Suprapubic skin (tissue), 4 donors: ENCODE measurements at regions not wholly inside any gene's neighbourhood (a gene's known extent, or its start where the extent isn't known, plus 50 kb on each side); places are given as distances from the start of the nearest gene placed in this dataset.

Experiments
- CTCF ChIP-seq, 2 donors: fragments of 200-600 bp in 1 of 2; fragments of 450-650 bp in 1 of 2; sonication (generic) in 1 of 2; IDR thresholded peaks; one replicate each; pipeline ENCODE4 v1.5.1; 2016 to 2019; ENCODE audit warnings: antibody characterized with exemption in 2 of 2, mild to moderate bottlenecking in 1 of 2, moderate library complexity in 1 of 2
- EP300 ChIP-seq: sonication (generic); formaldehyde crosslinking; IDR thresholded peaks from one replicate; pipeline ENCODE4 v1.6.1; 2017; ENCODE audit warnings: antibody characterized with exemption
- POLR2A ChIP-seq, 2 donors: fragments of 450-650 bp; IDR thresholded peaks; one replicate each; pipeline ENCODE4 v1.6.1; 2017; ENCODE audit warnings: antibody characterized with exemption in 2 of 2, mild to moderate bottlenecking in 2 of 2, moderate library complexity in 2 of 2
- POLR2AphosphoS5 ChIP-seq, 3 donors: sonication (generic); formaldehyde crosslinking; IDR thresholded peaks; one replicate each; pipeline ENCODE4 v1.6.1; 2017; ENCODE audit warnings: antibody characterized with exemption in 3 of 3

- TF ChIP-seq CTCF (IDR thresholded peaks at IDR 0.05) (no peak), EP300 (no peak), POLR2A (IDR thresholded peaks at IDR 0.05) (no peak), POLR2AphosphoS5 (IDR thresholded peaks at IDR 0.05) (no peak)
Observed at GRCh38 chr16:9534759-9535158, 443.3 kb downstream of the HAPSTR1 start.
